NCI-H2029 treated with DMSO at 0.1 percent for 48 hours (cell line): ENCODE measurements at regions not wholly inside any gene's neighbourhood (a gene's known extent, or its start where the extent isn't known, plus 50 kb on each side); places are given as distances from the start of the nearest gene placed in this dataset.
"Not testable (repeated sequence)": the region's sequence is repeated elsewhere in the genome, so short reads cannot be mapped to it uniquely, and the experiment has no call there.

Experiments
- DNase-seq: peaks from one replicate; lab custom pipeline; 2025; lab: John Stamatoyannopoulos, UW

- DNase-seq: no peak
These were observed 117.4 kb upstream of the MARCHF11 start for GRCh38 chr5:16296946-16297345.

GRCh38 chr5:16291894-16292293, 112.3 kb upstream of the MARCHF11 start:
- no peak for DNase-seq

- DNase-seq: no peak
These were observed 111.9 kb upstream of the MARCHF11 start for GRCh38 chr5:16291474-16291873.

- no peak for DNase-seq
These were observed 104.2 kb upstream of the MARCHF11 start for GRCh38 chr5:16283791-16284190.

GRCh38 chr5:16276859-16277258, 97.3 kb upstream of the MARCHF11 start:
- DNase-seq: not testable (repeated sequence)

- DNase-seq: peak; percentile 98
These were observed 92.3 kb upstream of the MARCHF11 start for GRCh38 chr5:16271851-16272250.

- no peak for DNase-seq
These were observed 85.5 kb upstream of the MARCHF11 start for GRCh38 chr5:16265141-16265540.

- DNase-seq: no peak
These were observed 80.4 kb upstream of the MARCHF11 start for GRCh38 chr5:16260000-16260399.

- no peak for DNase-seq
These were observed 74.3 kb upstream of the MARCHF11 start for GRCh38 chr5:16253856-16254255.

GRCh38 chr5:16245956-16246355, 66.4 kb upstream of the MARCHF11 start:
- no peak for DNase-seq

GRCh38 chr5:16245249-16245648, 65.7 kb upstream of the MARCHF11 start:
- no peak for DNase-seq

- no peak for DNase-seq
These were observed 58.4 kb upstream of the MARCHF11 start for GRCh38 chr5:16238018-16238417.

GRCh38 chr5:16234598-16234997, 55.0 kb upstream of the MARCHF11 start:
- no peak for DNase-seq

- DNase-seq: no peak
These were observed 54.1 kb upstream of the MARCHF11 start for GRCh38 chr5:16233730-16234129.

- DNase-seq: no peak
These were observed 49.9 kb upstream of the MARCHF11 start for GRCh38 chr5:16229357-16229940.
